Endothelial cell (in vitro differentiated cells): ENCODE measurements at regions not wholly inside any gene's neighbourhood (a gene's known extent, or its start where the extent isn't known, plus 50 kb on each side); places are given as distances from the start of the nearest gene placed in this dataset.

Source experiments
- DNase-seq: peaks from one replicate; pipeline ENCODE4 v3.0.0; 2021; ENCODE audit warnings: low spot score
- H3K27ac Mint-ChIP-seq: one replicate; pipeline ENCODE4 v1.8.0; 2021; ENCODE audit warnings: mixed read lengths, inconsistent platforms; ENCODE audit not compliant: unreplicated experiment
- H3K27me3 Mint-ChIP-seq: one replicate; pipeline ENCODE4 v1.8.0; 2021; ENCODE audit warnings: mild to moderate bottlenecking, moderate library complexity, mixed read lengths, inconsistent platforms; ENCODE audit not compliant: unreplicated experiment
- H3K36me3 Mint-ChIP-seq: one replicate; pipeline ENCODE4 v1.8.0; 2021; ENCODE audit warnings: mild to moderate bottlenecking, low read depth, mixed read lengths, inconsistent platforms; ENCODE audit not compliant: unreplicated experiment
- H3K4me1 Mint-ChIP-seq: one replicate; pipeline ENCODE4 v1.8.0; 2021; ENCODE audit warnings: mild to moderate bottlenecking, mixed read lengths, inconsistent platforms; ENCODE audit not compliant: unreplicated experiment
- H3K4me3 Mint-ChIP-seq: one replicate; pipeline ENCODE4 v1.8.0; 2021; ENCODE audit warnings: mild to moderate bottlenecking, mixed read lengths, inconsistent platforms; ENCODE audit not compliant: unreplicated experiment
- H3K9me3 Mint-ChIP-seq: one replicate; pipeline ENCODE4 v1.8.0; 2021; ENCODE audit warnings: mixed read lengths, inconsistent platforms; ENCODE audit not compliant: unreplicated experiment
- CTCF ChIP-seq: fragments of 200-600 bp; sonication (generic); IDR thresholded peaks from one replicate; pipeline ENCODE4 v1.5.0; 2021; ENCODE audit warnings: antibody characterized with exemption; ENCODE audit not compliant: unreplicated experiment

GRCh38 chr2:12177455-12178288 lies 431.2 kb downstream of the LPIN1 start:
- Mint-ChIP-seq H3K9me3 (no peaks in the 10 kb centered on the region), H3K4me1 (peaks cover 10% of the 10 kb centered on the region), H3K27me3 (peaks cover 6% of the 10 kb centered on the region), H3K4me3 (no peak overlapping the region), H3K27ac (no peak overlapping the region), H3K36me3 (no peaks in the 10 kb centered on the region)
- TF ChIP-seq CTCF, result no peak
- DNase-seq, result no peak

- H3K9me3 Mint-ChIP-seq, result no peaks in the 10 kb centered on the region
- H3K36me3 Mint-ChIP-seq, result no peaks in the 10 kb centered on the region
- no peak for DNase-seq
- peaks cover 10% of the 10 kb centered on the region for H3K4me1 Mint-ChIP-seq
- H3K4me3 Mint-ChIP-seq, result no peak overlapping the region
- no peak for TF ChIP-seq CTCF
- H3K27ac Mint-ChIP-seq, result no peak overlapping the region
- peaks cover 4% of the 10 kb centered on the region for H3K27me3 Mint-ChIP-seq
These were observed 432.1 kb downstream of the LPIN1 start for GRCh38 chr2:12178289-12179080.

DNA sequence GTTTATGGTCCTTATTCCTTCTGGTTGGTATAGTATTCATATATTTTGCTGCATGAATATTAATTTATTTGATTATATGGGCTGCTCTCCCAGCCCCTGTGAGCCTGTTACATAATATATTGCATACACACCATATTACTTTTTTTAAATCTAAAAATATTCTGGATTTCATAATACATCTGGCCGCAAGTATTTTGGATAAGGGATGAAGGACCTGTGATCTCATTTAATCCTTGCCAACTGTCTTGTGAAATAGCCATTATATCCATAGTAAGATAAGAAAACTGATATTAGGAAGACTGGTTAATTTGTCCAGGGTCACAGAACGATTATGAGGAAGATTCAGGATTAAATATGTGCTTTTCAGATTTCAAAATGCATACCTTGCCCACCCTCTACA lies 433.6 kb downstream of the LPIN1 start:
- no peak overlapping the region for H3K27ac Mint-ChIP-seq
- H3K4me1 Mint-ChIP-seq, result peaks cover 8% of the 10 kb centered on the region
- H3K27me3 Mint-ChIP-seq, result peaks cover 8% of the 10 kb centered on the region
- no peaks in the 10 kb centered on the region for H3K9me3 Mint-ChIP-seq
- H3K4me3 Mint-ChIP-seq, result no peak overlapping the region
- TF ChIP-seq CTCF, result no peak
- DNase-seq, result no peak
- H3K36me3 Mint-ChIP-seq, result no peaks in the 10 kb centered on the region

- no peak for TF ChIP-seq CTCF
- no peak for DNase-seq
- H3K4me1 Mint-ChIP-seq, result no peaks in the 10 kb centered on the region
- H3K36me3 Mint-ChIP-seq, result no peaks in the 10 kb centered on the region
- H3K4me3 Mint-ChIP-seq, result no peak overlapping the region
- no peaks in the 10 kb centered on the region for H3K9me3 Mint-ChIP-seq
- peaks cover 5% of the 10 kb centered on the region for H3K27me3 Mint-ChIP-seq
- no peak overlapping the region for H3K27ac Mint-ChIP-seq
These were observed 436.7 kb downstream of the LPIN1 start for GRCh38 chr2:12183032-12183645.
